ENCODE measurements at regions not wholly inside any gene's neighbourhood (a gene's known extent, or its start where the extent isn't known, plus 50 kb on each side); places are given as distances from the start of the nearest gene placed in this dataset.

GRCh38 chr5:13253111-13253510, 691.4 kb downstream of the DNAH5 start:
- Histone ChIP-seq H3K4me1 (ENCODE audit: control insufficient read depth, insufficient read depth, low read length) (no peaks in the 10 kb centered on the region), H3K4me3 (ENCODE audit: low read depth, low read length) (no peak overlapping the region), H3K27ac (ENCODE audit: extremely low read depth, low read depth, low read length) (no peak overlapping the region), H3K36me3 (ENCODE audit: control insufficient read depth in 2 of 2, insufficient read depth in 1 of 2, low read length in 2 of 2) (no peaks in the 10 kb centered on the region), H3K9me3 (ENCODE audit: control insufficient read depth, insufficient read depth, low read depth, low read length) (no peaks in the 10 kb centered on the region)
- POLR2A ChIA-PET = interaction anchor here (0.7 kb wide), 1 partner anchor 14 kb away, joined by 5 read pairs; no protein-coding TSS in a partner anchor
- TF ChIP-seq KLF16 (tag by site-specific recombination; IDR thresholded peaks at IDR 0.05) (no peak), ZEB2 (tag by site-specific recombination; IDR thresholded peaks at IDR 0.05) (no peak), ZNF707 (tag by site-specific recombination; IDR thresholded peaks at IDR 0.05) (no peak), ZNF239 (tag by site-specific recombination; IDR thresholded peaks at IDR 0.05) (no peak), ZNF157 (tag by site-specific recombination; IDR thresholded peaks at IDR 0.05) (no peak), ZNF48 (tag by site-specific recombination; IDR thresholded peaks at IDR 0.05) (no peak), ZNF692 (tag by site-specific recombination; IDR thresholded peaks at IDR 0.05) (no peak), ZNF621 (tag by site-specific recombination; IDR thresholded peaks at IDR 0.05) (no peak), ZNF639 (tag by site-specific recombination; IDR thresholded peaks at IDR 0.05) (no peak), BCL11A (tag by site-specific recombination; IDR thresholded peaks at IDR 0.05; ENCODE audit: low read depth) (no peak), ZNF560 (tag by site-specific recombination; IDR thresholded peaks at IDR 0.05; ENCODE audit: borderline replicate concordance) (no peak), ZNF658 (tag by site-specific recombination; IDR thresholded peaks at IDR 0.05) (no peak), ZNF837 (tag by site-specific recombination; IDR thresholded peaks at IDR 0.05) (no peak), ZNF580 (tag by site-specific recombination; IDR thresholded peaks at IDR 0.05) (no peak), ZSCAN4 (tag by site-specific recombination; IDR thresholded peaks at IDR 0.05) (no peak), ZNF558 (tag by site-specific recombination; IDR thresholded peaks at IDR 0.05) (no peak), ZNF19 (tag by site-specific recombination; IDR thresholded peaks at IDR 0.05; ENCODE audit: low read depth) (no peak)
- CTCF ChIA-PET = no interaction called here

- TF ChIP-seq ZNF639 (tag by site-specific recombination; IDR thresholded peaks at IDR 0.05) = no peak
- TF ChIP-seq ZNF416 (tag by site-specific recombination; IDR thresholded peaks at IDR 0.05) = no peak
- no peak for TF ChIP-seq ZNF792 (tag by site-specific recombination; IDR thresholded peaks at IDR 0.05)
- TF ChIP-seq ZNF169 (tag by site-specific recombination; IDR thresholded peaks at IDR 0.05) = no peak
- TF ChIP-seq ZNF18 (tag by site-specific recombination; IDR thresholded peaks at IDR 0.05) = no peak
- TF ChIP-seq YY1 (tag by site-specific recombination; IDR thresholded peaks at IDR 0.05) = no peak
- TF ChIP-seq ZNF501 (tag by site-specific recombination; IDR thresholded peaks at IDR 0.05) = no peak
- TF ChIP-seq GLI4 (tag by site-specific recombination; IDR thresholded peaks at IDR 0.05) = no peak
- no peak for TF ChIP-seq ZSCAN30 (tag by site-specific recombination; IDR thresholded peaks at IDR 0.05)
- no peak for TF ChIP-seq PRDM6 (tag by site-specific recombination; IDR thresholded peaks at IDR 0.05)
- no peak for TF ChIP-seq ZNF19 (tag by site-specific recombination; IDR thresholded peaks at IDR 0.05; ENCODE audit: low read depth)
Measured at GRCh38 chr5:13252699-13253098, 691.8 kb downstream of the DNAH5 start.

More at GRCh38 chr5:13252699-13253098, 691.8 kb downstream of the DNAH5 start:
- Histone ChIP-seq H3K4me3 (ENCODE audit: low read depth, low read length) (no peak overlapping the region), H3K9me3 (ENCODE audit: control insufficient read depth, insufficient read depth, low read depth, low read length) (no peaks in the 10 kb centered on the region), H3K27ac (ENCODE audit: extremely low read depth, low read depth, low read length) (no peak overlapping the region), H3K4me1 (ENCODE audit: control insufficient read depth, insufficient read depth, low read length) (no peaks in the 10 kb centered on the region), H3K36me3 (ENCODE audit: control insufficient read depth in 2 of 2, insufficient read depth in 1 of 2, low read length in 2 of 2) (no peaks in the 10 kb centered on the region)
- CTCF ChIA-PET = no interaction called here
- POLR2A ChIA-PET = interaction anchor here (0.7 kb wide), 1 partner anchor 14 kb away, joined by 5 read pairs; no protein-coding TSS in a partner anchor
